ENCODE measurements at regions not wholly inside any gene's neighbourhood (a gene's known extent, or its start where the extent isn't known, plus 50 kb on each side); places are given as distances from the start of the nearest gene placed in this dataset.
A peak's percentile ranks its signal among the peaks of the same experiment; 100 is the strongest.

GRCh38 chr2:143841935-143842334 lies 678.0 kb downstream of the ZEB2 start:
- TF ChIP-seq, protein P1, sequence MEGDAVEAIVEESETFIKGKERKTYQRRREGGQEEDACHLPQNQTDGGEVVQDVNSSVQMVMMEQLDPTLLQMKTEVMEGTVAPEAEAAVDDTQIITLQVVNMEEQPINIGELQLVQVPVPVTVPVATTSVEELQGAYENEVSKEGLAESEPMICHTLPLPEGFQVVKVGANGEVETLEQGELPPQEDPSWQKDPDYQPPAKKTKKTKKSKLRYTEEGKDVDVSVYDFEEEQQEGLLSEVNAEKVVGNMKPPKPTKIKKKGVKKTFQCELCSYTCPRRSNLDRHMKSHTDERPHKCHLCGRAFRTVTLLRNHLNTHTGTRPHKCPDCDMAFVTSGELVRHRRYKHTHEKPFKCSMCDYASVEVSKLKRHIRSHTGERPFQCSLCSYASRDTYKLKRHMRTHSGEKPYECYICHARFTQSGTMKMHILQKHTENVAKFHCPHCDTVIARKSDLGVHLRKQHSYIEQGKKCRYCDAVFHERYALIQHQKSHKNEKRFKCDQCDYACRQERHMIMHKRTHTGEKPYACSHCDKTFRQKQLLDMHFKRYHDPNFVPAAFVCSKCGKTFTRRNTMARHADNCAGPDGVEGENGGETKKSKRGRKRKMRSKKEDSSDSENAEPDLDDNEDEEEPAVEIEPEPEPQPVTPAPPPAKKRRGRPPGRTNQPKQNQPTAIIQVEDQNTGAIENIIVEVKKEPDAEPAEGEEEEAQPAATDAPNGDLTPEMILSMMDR (conservative IDR thresholded peaks at IDR 0.05; ENCODE audit: low read depth, low read length) = peak; percentile 41; the same call in 1 of the 2 replicates
- TF ChIP-seq EZH2 (IDR thresholded peaks at IDR 0.05; ENCODE audit: low read length, unreplicated experiment) = no peak

Measured in PC-3 (cell line).